Endothelial cell of umbilical vein (primary cell): ENCODE measurements at regions not wholly inside any gene's neighbourhood (a gene's known extent, or its start where the extent isn't known, plus 50 kb on each side); places are given as distances from the start of the nearest gene placed in this dataset.

Source experiments
- POLR2AphosphoS5 ChIP-seq: IDR thresholded peaks from 2 replicates; pipeline ENCODE4 v1.6.1; 2012; ENCODE audit warnings: low read depth, mild to moderate bottlenecking, control low read depth, low read length, moderate library complexity; ENCODE audit not compliant: insufficient read depth
- TF ChIP-seq, protein P1 (sequence below), 2 donors: IDR thresholded peaks; 1 replicate in 1 of 2; 2 replicates in 1 of 2; pipeline ENCODE4 v1.5.1; 2011; ENCODE audit warnings: low read length in 2 of 2, mild to moderate bottlenecking in 2 of 2, moderate library complexity in 2 of 2, control low read depth in 1 of 2, inconsistent platforms in 1 of 2, low read depth in 1 of 2; ENCODE audit not compliant: insufficient read depth in 1 of 2; ENCODE audit errors: extremely low read depth in 1 of 2

DNA sequence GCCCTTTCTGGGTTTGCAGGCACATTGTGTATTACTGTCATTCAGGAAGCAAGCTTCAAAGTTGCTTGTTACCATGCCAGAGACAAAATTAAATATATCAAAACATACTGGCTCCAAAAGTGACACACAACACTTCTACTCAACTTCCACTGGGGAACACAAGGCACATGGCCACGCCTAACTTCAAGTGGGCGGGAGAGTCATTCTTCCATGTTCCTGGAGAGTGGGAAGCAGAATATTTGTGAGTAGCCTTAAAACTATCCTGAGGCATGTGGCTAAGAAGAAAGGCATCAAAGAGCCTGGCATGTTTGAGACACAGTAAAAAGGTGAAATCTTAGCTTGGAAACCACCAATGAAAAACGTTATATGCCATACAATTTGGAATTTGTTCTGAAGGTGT, 90.5 kb upstream of the TACR1 start:
- TF ChIP-seq, protein P1, sequence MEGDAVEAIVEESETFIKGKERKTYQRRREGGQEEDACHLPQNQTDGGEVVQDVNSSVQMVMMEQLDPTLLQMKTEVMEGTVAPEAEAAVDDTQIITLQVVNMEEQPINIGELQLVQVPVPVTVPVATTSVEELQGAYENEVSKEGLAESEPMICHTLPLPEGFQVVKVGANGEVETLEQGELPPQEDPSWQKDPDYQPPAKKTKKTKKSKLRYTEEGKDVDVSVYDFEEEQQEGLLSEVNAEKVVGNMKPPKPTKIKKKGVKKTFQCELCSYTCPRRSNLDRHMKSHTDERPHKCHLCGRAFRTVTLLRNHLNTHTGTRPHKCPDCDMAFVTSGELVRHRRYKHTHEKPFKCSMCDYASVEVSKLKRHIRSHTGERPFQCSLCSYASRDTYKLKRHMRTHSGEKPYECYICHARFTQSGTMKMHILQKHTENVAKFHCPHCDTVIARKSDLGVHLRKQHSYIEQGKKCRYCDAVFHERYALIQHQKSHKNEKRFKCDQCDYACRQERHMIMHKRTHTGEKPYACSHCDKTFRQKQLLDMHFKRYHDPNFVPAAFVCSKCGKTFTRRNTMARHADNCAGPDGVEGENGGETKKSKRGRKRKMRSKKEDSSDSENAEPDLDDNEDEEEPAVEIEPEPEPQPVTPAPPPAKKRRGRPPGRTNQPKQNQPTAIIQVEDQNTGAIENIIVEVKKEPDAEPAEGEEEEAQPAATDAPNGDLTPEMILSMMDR (IDR thresholded peaks at IDR 0.05; ENCODE audit: extremely low read depth in 1 of 2, insufficient read depth in 1 of 2, low read depth in 1 of 2, low read length in 2 of 2), result no peak
- TF ChIP-seq POLR2AphosphoS5, result no peak
